GM18517 (cell line): ENCODE measurements at regions not wholly inside any gene's neighbourhood (a gene's known extent, or its start where the extent isn't known, plus 50 kb on each side); places are given as distances from the start of the nearest gene placed in this dataset.

Experiments
- ATAC-seq: cut with Tn5 transposase; IDR thresholded peaks from one replicate; pipeline ENCODE4 v1.9.1; 2021; ENCODE audit warnings: mild to moderate bottlenecking, moderate library complexity; ENCODE audit not compliant: unreplicated experiment

- no peak for ATAC-seq
These were observed 55.5 kb downstream of the MID1IP1 start for GRCh38 chrX:38856670-38857265.

DNA sequence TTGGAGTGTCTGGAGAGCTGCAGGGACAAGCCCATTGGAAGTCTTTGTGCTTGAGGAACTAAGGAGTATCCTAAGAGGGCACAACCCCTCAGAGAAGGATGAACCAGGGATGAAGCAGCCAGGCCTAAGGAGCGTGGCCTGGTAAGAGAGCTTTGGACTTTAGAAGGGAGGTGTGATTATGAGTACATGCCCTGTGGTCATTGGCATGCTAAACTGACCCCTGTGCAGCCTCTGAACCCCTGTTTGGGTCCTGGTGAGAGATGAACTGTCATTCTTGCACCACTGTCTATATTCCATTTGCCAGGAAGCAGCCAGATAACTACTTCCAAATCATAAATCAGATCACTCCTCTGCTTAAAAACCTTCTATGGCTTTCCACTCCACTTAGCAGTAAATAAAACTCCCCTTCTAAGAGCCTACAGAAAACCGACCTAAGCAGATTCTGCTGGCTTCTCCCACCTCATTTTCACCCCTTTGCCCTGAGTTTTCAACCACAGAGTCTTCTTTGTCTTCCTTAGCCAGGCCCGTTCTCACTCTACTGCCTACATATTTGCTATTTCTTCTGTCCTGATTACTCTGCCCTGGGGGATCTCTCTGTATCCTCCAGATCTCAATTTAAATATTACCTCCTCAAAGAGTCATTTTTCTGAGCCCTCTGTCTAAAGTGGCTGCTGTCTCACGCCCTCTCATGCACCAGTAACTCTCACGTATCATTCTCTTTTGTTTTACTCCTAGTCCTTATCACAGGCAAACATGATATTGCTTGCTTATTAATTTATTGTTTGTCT is 56.7 kb downstream of the MID1IP1 start:
- ATAC-seq, result no peak

GRCh38 chrX:38859602-38860001 is 58.3 kb downstream of the MID1IP1 start:
- ATAC-seq, result no peak

- no peak for ATAC-seq
These were observed 59.1 kb downstream of the MID1IP1 start for GRCh38 chrX:38860106-38861013.

DNA sequence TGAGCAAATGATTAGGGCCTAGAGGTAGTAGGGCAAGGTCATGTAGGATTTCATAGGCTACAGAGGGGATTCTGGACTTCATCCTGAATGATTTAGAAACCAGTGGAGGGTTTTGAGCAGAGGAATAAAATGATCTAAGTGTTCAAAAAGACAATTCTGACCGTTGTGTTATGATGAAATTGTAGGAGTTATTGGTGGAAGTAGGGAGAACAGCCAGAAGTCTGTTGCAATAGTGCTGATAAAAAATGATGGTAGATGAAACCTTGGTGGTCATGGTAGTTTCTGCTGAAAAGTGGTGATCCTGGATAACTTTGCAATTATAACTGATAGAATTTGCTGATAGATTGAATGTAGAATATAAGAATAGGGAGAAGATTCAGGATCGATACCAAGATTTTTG is 60.2 kb downstream of the MID1IP1 start:
- ATAC-seq, result no peak

DNA sequence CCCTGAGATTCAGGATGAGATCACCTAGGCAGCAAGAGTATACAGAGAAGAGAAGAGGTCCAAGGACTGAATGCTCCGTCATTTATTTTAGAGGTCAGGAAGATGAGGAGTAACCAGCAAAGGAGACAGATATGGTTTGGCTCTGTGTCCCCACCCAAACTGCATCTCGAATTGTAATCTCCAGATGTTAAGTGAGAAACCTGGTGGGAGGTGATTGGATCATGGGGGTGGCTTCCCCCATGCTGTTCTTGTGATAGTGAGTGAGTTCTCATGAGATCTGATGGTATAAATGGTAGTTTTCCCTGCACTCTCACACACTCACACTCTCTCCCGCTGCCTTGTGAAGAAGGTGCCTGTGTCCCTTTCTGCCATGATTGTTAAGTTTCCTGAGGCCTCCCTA is 60.8 kb downstream of the MID1IP1 start:
- ATAC-seq, result no peak

DNA sequence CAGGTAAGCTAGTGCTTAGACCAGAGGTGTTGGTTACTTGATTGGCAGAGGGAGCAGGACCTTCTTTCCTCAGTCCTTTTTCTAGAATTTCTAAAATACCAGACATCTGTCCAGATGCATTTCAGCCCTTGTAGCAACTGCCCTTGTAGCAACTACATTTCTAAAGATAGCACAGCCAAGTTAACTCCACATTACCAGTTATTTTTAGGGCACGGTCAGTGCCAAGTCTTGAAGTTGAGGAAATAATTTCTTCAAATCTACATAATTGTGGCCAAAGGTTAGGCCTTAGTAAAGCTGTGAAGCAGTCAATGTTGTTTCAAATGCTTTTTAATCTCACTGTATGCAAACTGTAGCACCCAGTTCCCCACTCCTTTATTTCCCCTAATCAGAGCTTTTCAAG is 62.9 kb downstream of the MID1IP1 start:
- ATAC-seq, result no peak

DNA sequence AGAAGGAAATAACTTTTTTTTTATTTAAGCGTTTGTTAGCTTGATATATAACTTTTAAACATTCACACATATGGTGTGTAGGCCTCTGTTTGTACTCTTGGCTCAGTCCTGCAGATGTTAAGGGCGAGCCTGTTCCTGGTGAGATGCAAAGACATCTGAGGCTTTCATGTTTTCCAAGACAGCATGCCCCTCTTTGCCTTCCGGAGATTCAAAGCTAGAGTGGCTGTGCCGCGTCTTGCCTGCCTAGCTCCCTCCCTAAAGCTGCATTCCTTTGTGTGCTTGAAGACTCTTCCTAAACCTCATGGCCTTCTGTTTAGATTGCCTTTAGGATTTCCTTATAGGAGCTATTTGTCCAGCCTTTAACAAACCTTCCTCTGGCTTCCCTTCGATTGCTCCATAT is 67.1 kb downstream of the MID1IP1 start:
- no peak for ATAC-seq

GRCh38 chrX:38868941-38869401 is 67.7 kb downstream of the MID1IP1 start:
- no peak for ATAC-seq

- ATAC-seq, result no peak
These were observed 69.2 kb downstream of the MID1IP1 start for GRCh38 chrX:38870361-38870895.

DNA sequence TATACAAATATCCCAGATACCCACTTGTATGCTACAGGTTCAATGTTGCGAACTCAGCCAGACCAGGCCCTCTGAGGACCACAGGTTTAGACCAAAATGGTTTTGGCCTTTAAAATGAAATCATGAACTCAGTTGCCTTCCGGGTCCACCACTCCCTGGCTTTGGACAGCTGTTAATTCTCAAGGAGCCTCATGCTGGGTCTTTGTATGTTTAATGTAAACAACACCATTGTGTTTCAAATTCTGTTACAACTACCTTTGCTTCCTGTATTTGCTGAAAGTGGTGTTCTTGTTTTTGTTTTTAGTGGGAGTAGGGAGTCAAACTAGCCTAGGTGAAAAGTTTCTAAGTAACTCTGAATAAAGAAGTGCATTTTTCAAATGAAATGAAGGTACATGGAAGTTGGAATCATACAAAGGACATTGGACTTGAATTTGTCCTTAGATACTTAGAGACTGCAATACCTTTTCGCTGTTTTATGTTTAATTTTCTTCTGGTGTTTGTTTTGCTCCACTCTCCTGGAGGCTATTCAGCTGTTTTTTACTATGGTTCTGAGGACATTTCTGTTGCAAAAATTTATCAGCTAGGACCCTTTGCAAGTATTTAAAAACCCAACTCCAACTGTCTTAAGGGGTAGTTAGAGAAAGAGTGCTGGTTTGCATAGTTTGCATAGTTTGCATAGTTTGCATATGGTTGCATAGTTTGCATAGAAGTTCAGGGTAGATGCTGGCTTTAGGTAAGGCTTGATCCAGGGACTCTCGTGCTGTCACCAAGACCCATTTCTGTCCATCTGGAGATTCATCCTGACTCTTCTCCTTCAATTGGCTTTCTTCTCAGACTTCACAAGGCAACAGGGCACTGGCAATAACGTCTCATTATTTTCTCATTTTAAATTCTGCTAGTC is 70.1 kb downstream of the MID1IP1 start:
- no peak for ATAC-seq

GRCh38 chrX:38877366-38877765 is 76.1 kb downstream of the MID1IP1 start:
- no peak for ATAC-seq

DNA sequence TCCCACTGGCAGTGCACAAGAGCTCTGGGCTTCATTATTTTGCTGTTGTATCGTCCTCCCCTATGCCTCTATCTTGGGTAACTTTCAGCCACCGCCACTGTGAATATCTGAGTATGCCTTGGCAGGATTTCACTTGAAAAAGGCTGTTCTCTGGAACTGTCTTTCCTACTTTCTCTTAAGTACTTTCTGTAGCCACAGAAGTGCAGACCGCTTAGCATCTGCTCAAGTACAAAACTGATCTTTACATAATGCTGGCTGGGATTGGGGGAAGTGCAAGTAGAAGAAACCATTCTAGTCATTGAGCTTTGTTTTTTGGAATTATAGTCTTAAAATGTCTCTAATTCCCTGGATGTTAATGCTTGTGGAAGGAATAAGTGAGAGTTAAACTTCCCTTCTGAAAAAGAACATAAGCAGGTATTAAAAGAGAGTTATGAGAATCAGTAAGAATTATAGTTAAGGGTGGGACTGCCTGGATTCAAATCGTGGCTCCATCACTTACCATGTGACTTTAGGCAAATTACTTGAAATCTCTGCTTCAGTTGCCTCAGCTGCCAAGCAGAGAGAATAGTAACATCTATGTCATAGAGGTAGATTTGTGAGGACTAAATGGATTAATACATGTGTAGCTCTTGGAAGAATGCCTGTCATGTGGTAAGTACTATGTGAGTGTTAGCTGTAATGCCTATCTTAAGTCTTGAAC is 77.5 kb downstream of the MID1IP1 start:
- no peak for ATAC-seq

- peak; percentile 65 for ATAC-seq
These were observed 78.5 kb downstream of the MID1IP1 start for GRCh38 chrX:38879631-38880220.

GRCh38 chrX:38880296-38880854 is 79.1 kb downstream of the MID1IP1 start:
- ATAC-seq, result no peak

- no peak for ATAC-seq
These were observed 79.8 kb downstream of the MID1IP1 start for GRCh38 chrX:38881066-38881465.

- ATAC-seq, result no peak
These were observed 80.5 kb downstream of the MID1IP1 start for GRCh38 chrX:38881727-38882126.

DNA sequence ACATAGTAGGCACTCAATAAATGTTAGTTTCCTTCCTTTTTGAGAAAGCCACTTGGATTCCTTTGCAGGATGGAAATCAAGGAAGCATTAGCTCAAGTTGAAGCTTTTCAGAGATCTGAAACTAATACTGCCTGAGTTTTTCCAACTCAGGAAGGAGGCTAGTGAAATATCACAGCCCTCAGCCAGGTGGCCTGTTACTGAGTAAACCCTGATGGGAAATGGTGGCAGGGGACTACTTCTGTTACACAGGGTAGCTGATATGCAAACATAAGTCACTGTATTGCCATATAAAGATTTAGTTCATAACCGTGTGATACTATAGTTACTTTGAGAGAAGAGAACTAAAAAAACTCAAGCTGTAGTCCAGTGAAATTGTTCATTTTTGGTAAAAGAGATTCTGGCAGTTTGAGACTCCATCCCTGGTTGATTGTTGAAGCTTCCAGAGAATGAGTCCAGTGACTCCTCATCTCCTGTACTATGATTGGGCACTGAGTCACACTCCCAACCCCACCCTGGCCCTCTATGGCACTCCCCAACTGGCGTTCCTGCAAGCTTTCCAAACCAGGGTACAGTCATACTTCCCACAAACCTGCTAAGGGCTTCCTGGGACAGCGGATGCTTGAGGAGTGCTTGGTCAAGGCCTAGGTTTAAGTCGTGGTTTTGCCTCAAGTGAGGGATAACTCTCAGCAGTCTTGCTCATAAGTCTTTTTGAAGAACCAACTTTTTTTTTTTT is 81.8 kb downstream of the MID1IP1 start:
- no peak for ATAC-seq
